Type B pancreatic cell (in vitro differentiated cells): ENCODE measurements at regions not wholly inside any gene's neighbourhood (a gene's known extent, or its start where the extent isn't known, plus 50 kb on each side); places are given as distances from the start of the nearest gene placed in this dataset.

Experiments
- DNase-seq: peaks from one replicate; pipeline ENCODE4 v3.0.0; 2021; ENCODE audit warnings: mixed read lengths; ENCODE audit not compliant: unreplicated experiment; ENCODE audit errors: extremely low spot score
- H3K27ac Mint-ChIP-seq: 2 replicates; pipeline ENCODE4 v1.8.0; 2021; ENCODE audit warnings: mild to moderate bottlenecking, mixed read lengths
- H3K27me3 Mint-ChIP-seq: 2 replicates; pipeline ENCODE4 v1.8.0; 2021; ENCODE audit warnings: mixed read lengths
- H3K36me3 Mint-ChIP-seq: 2 replicates; pipeline ENCODE4 v1.8.0; 2021; ENCODE audit warnings: mixed read lengths
- H3K4me1 Mint-ChIP-seq: one replicate; pipeline ENCODE4 v1.8.0; 2021; ENCODE audit warnings: mixed read lengths; ENCODE audit not compliant: unreplicated experiment
- H3K4me3 Mint-ChIP-seq: 2 replicates; pipeline ENCODE4 v1.8.0; 2021; ENCODE audit warnings: mild to moderate bottlenecking, mixed read lengths
- H3K9me3 Mint-ChIP-seq: 2 replicates; pipeline ENCODE4 v1.8.0; 2021; ENCODE audit warnings: mixed read lengths
- CTCF ChIP-seq: fragments of 200-600 bp; sonication (generic); conservative IDR thresholded peaks from 2 replicates; pipeline ENCODE4 v1.5.0; 2021; ENCODE audit warnings: antibody characterized with exemption, mild to moderate bottlenecking

- DNase-seq, result no peak
- TF ChIP-seq CTCF, result no peak
- Mint-ChIP-seq H3K4me1 (no peaks in the 10 kb centered on the region), H3K9me3 (peaks cover 4% of the 10 kb centered on the region), H3K36me3 (no peaks in the 10 kb centered on the region), H3K27me3 (no peaks in the 10 kb centered on the region), H3K4me3 (no peak overlapping the region), H3K27ac (no peak overlapping the region)
Measured at GRCh38 chr1:195948123-195948895, 659.9 kb downstream of the KCNT2 start.

GRCh38 chr1:195946500-195946899, 661.7 kb downstream of the KCNT2 start:
- Mint-ChIP-seq H3K9me3 (peaks cover 4% of the 10 kb centered on the region), H3K4me1 (no peaks in the 10 kb centered on the region), H3K36me3 (no peaks in the 10 kb centered on the region), H3K27me3 (no peaks in the 10 kb centered on the region), H3K27ac (no peak overlapping the region), H3K4me3 (no peak overlapping the region)
- TF ChIP-seq CTCF, result no peak
- DNase-seq, result no peak

DNA sequence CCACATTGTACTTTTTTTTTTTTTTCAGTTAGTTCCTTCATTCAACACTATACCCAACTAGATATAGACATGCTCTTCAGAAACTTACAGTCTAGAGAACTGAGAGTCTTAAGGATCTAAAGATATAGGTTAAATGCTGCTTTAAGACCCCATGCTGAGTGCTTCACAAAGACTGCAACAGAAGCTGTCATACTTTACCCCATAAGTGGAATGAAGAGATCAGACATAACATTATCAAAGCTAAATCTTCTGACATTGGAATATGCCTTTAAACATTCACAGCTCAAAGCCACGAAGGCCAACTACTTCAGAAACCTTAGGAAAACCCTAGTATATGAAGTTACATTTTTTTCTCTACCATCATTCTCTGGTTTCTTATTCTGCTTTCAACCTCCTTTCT, 666.4 kb downstream of the KCNT2 start:
- Mint-ChIP-seq H3K9me3 (no peaks in the 10 kb centered on the region), H3K27me3 (no peaks in the 10 kb centered on the region), H3K27ac (no peak overlapping the region), H3K36me3 (no peaks in the 10 kb centered on the region), H3K4me3 (no peak overlapping the region), H3K4me1 (no peaks in the 10 kb centered on the region)
- no peak for TF ChIP-seq CTCF
- DNase-seq, result no peak

GRCh38 chr1:195941314-195941713, 666.9 kb downstream of the KCNT2 start:
- no peaks in the 10 kb centered on the region for H3K27me3 Mint-ChIP-seq
- no peaks in the 10 kb centered on the region for H3K9me3 Mint-ChIP-seq
- H3K27ac Mint-ChIP-seq, result no peak overlapping the region
- TF ChIP-seq CTCF, result no peak
- no peaks in the 10 kb centered on the region for H3K4me1 Mint-ChIP-seq
- no peak overlapping the region for H3K4me3 Mint-ChIP-seq
- H3K36me3 Mint-ChIP-seq, result no peaks in the 10 kb centered on the region
- no peak for DNase-seq

- Mint-ChIP-seq H3K27ac (no peak overlapping the region), H3K4me3 (no peak overlapping the region), H3K9me3 (no peaks in the 10 kb centered on the region), H3K27me3 (no peaks in the 10 kb centered on the region), H3K4me1 (peaks cover 2% of the 10 kb centered on the region), H3K36me3 (no peaks in the 10 kb centered on the region)
- no peak for DNase-seq
- TF ChIP-seq CTCF, result peak; percentile 44
Measured at GRCh38 chr1:195939844-195940243, 668.4 kb downstream of the KCNT2 start.
